SK-N-MC (cell line): ENCODE measurements at regions not wholly inside any gene's neighbourhood (a gene's known extent, or its start where the extent isn't known, plus 50 kb on each side); places are given as distances from the start of the nearest gene placed in this dataset.

Source experiments
- EZH2 ChIP-seq: fragments of 200-600 bp; sonication (generic); IDR thresholded peaks from one replicate; pipeline ENCODE4 v1.6.1; 2017; ENCODE audit warnings: antibody characterized with exemption
- FOXP2 ChIP-seq: optimal IDR thresholded peaks from 2 replicates; pipeline ENCODE3; 2011; ENCODE audit warnings: mild to moderate bottlenecking, moderate library complexity; ENCODE audit not compliant: insufficient read depth; ENCODE audit errors: extremely low read length, control extremely low read depth
- POLR2AphosphoS5 ChIP-seq: IDR thresholded peaks from 2 replicates; pipeline ENCODE4 v1.6.1; 2012; ENCODE audit warnings: mild to moderate bottlenecking, low read depth, low read length, borderline replicate concordance

DNA sequence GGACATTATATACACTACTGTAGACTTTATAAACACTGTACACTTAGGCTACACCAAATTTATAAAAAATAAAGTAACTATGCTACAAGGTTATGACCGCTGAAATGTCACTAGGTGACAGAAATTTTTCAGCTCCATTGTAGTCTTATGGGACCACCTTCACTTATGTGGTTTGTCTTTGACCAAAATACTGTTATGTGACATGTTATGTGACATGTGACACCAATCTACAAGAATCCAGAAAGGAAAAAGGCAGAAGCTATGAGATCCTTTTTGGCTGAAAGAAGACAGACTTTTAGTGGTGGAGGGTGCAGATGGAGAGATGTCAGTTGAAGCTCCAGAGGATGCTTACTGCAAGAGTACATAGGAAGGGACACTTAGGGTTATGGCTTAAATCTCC is 1378.4 kb upstream of the TENM4 start:
- TF ChIP-seq EZH2, result no peak
- TF ChIP-seq POLR2AphosphoS5, result no peak
- no peak for TF ChIP-seq FOXP2
